Aorta (tissue), 5 donors: ENCODE measurements at regions not wholly inside any gene's neighbourhood (a gene's known extent, or its start where the extent isn't known, plus 50 kb on each side); places are given as distances from the start of the nearest gene placed in this dataset.

Source experiments
- ATAC-seq: fragments of 200-7000 bp; cut with Tn5 transposase; one replicate; pipeline ENCODE4 v1.9.1; 2022; ENCODE audit warnings: moderate library complexity; ENCODE audit not compliant: low FRiP score
- DNase-seq, 2 donors: peaks; one replicate each; pipeline ENCODE4 v3.0.0-alpha.2; 2020
- H3K27ac ChIP-seq, 2 donors: one replicate each; pipeline ENCODE4 v1.5.1; 2013; ENCODE audit warnings: low read length in 2 of 2, mild to moderate bottlenecking in 2 of 2, moderate library complexity in 2 of 2, control low read depth in 1 of 2, inconsistent platforms in 1 of 2, low read depth in 1 of 2
- H3K27me3 ChIP-seq, 2 donors: one replicate each; pipeline ENCODE4 v1.6.1; 2013; ENCODE audit warnings: control low read depth in 1 of 2, low read length in 1 of 2, mild to moderate bottlenecking in 1 of 2, moderate library complexity in 1 of 2; ENCODE audit not compliant: insufficient read depth in 2 of 2, control insufficient read depth in 1 of 2
- H3K36me3 ChIP-seq, 2 donors: one replicate each; pipeline ENCODE4 v1.6.1; 2013; ENCODE audit warnings: control low read depth in 1 of 2, low read length in 1 of 2, mild to moderate bottlenecking in 1 of 2; ENCODE audit not compliant: insufficient read depth in 2 of 2, control insufficient read depth in 1 of 2
- H3K4me1 ChIP-seq, 2 donors: one replicate each; pipeline ENCODE4 v1.6.1; 2013; ENCODE audit warnings: low read length in 2 of 2, control low read depth in 1 of 2, mild to moderate bottlenecking in 1 of 2, moderate library complexity in 1 of 2; ENCODE audit not compliant: insufficient read depth in 2 of 2, control insufficient read depth in 1 of 2
- H3K4me3 ChIP-seq, 2 donors: one replicate each; pipeline ENCODE4 v1.5.1; 2013; ENCODE audit warnings: low read length in 2 of 2, control low read depth in 1 of 2, mild to moderate bottlenecking in 1 of 2
- H3K9me3 ChIP-seq: one replicate; pipeline ENCODE4 v1.6.1; 2013; ENCODE audit warnings: mild to moderate bottlenecking, low read length; ENCODE audit not compliant: control insufficient read depth
- WGBS, 2 donors: extraction: QIAGEN DNeasy Blood & Tissue Kit; methylation state at CpG; one replicate each; pipeline ENCODE4 v1.1.7; 2013; 5-methylcytosine and 5-hydroxymethylcytosine counted together
- intact Hi-C, 2 donors: fragments of 100-400 bp; cut with DNase I; formaldehyde crosslinking; loops; one replicate each; pipeline versions ENCODE4 v1.14.2 to v1.15.0; 2022
- donor health status: healthy with polysubstance abuse.
- donor health status: Bipolar disorder and iron deficiency.
- donor health status: DM: no; HTN: no; CAD: no.
- donor health status: DM: no; HTN: no; CAD: no.
- donor health status: DM: yes; HTN: yes; CAD: no.

- Histone ChIP-seq H3K27me3 (no peaks in the 10 kb centered on the region), H3K36me3 (no peaks in the 10 kb centered on the region), H3K27ac (no peak overlapping the region), H3K4me1 (no peaks in the 10 kb centered on the region), H3K4me3 (no peak overlapping the region), H3K9me3 (no peaks in the 10 kb centered on the region)
- DNase-seq (no peak), ATAC-seq (no peak)
- intact Hi-C loops: no loop called here
Measured at GRCh38 chr12:33786532-33786931, 235.8 kb upstream of the ALG10 start.

DNA sequence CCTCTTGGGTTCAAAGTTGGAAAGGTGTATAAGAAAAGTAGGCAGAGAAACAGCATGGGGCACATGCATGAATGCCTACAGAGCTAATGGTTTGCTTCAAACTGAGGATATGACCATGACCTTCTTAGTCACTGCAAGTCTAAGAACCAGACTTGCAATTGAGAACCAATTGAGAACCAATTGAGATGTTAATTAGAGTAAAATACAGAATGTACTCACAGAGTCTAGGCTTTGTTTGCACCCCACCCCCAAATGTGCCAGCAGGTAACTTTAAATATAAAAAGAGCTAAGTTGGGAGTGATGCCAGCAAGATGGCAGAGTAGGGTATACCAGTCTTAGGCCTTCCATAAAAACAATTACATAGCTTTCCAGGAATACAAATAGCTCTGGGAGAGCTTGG lies 227.3 kb upstream of the ALG10 start:
- Histone ChIP-seq H3K9me3 (no peaks in the 10 kb centered on the region), H3K27me3 (no peaks in the 10 kb centered on the region), H3K27ac (no peak overlapping the region), H3K36me3 (no peaks in the 10 kb centered on the region), H3K4me3 (no peak overlapping the region), H3K4me1 (no peaks in the 10 kb centered on the region)
- ATAC-seq (peak; percentile 15), DNase-seq (no peak)
- intact Hi-C loops: no loop called here

DNA sequence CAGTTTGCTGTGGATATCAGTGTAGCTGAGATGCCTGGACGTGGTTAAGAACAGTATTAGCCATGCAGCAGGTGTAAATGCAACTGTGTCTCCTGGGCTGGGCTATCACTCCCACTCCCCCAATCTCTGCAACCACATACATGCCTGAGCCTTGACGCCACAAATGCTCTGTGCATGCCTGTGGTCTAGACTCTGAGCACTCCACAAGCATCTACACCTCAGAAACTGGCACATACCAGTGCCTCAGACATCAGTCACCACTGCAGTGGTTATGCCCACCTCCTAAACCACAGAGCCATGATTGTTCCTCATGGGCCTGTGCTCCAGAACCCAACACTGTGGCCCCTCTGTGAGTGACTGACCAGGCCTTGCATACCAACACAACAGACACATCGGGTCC lies 226.8 kb upstream of the ALG10 start:
- ATAC-seq (peak; percentile 29), DNase-seq (no peak)
- Histone ChIP-seq H3K9me3 (no peaks in the 10 kb centered on the region), H3K4me1 (no peaks in the 10 kb centered on the region), H3K4me3 (no peak overlapping the region), H3K27ac (no peak overlapping the region), H3K27me3 (no peaks in the 10 kb centered on the region), H3K36me3 (no peaks in the 10 kb centered on the region)
- intact Hi-C loops: no loop called here
- 55 to 59% methylated on average over 3 of the region's 3 CpGs for WGBS, 2 donors

- intact Hi-C loops: no loop called here
- ATAC-seq: no peak
Measured at GRCh38 chr12:33813536-33813935, 208.8 kb upstream of the ALG10 start.

GRCh38 chr12:33817713-33818112 lies 204.6 kb upstream of the ALG10 start:
- 69% methylated on average over 1 of the region's 1 CpG for WGBS, 2 donors
- no peak overlapping the region for H3K4me3 ChIP-seq
- H3K9me3 ChIP-seq: peaks cover 1% of the 10 kb centered on the region
- no peaks in the 10 kb centered on the region for H3K27me3 ChIP-seq
- H3K4me1 ChIP-seq: no peaks in the 10 kb centered on the region
- DNase-seq (peak in 1 of 2 donors; percentile 57), ATAC-seq (no peak)
- no peak overlapping the region for H3K27ac ChIP-seq
- H3K36me3 ChIP-seq: no peaks in the 10 kb centered on the region
- intact Hi-C loops: no loop called here

More at GRCh38 chr12:33813536-33813935, 208.8 kb upstream of the ALG10 start:
- Histone ChIP-seq H3K27ac (no peak overlapping the region), H3K9me3 (no peaks in the 10 kb centered on the region), H3K4me3 (no peak overlapping the region), H3K36me3 (no peaks in the 10 kb centered on the region), H3K4me1 (no peaks in the 10 kb centered on the region), H3K27me3 (no peaks in the 10 kb centered on the region)
- WGBS, 2 donors: 75 to 80% methylated on average over 2 of the region's 2 CpGs
- DNase-seq: no peak

GRCh38 chr12:33818313-33818712 lies 204.0 kb upstream of the ALG10 start:
- H3K9me3 ChIP-seq: peaks cover 1% of the 10 kb centered on the region
- no peak overlapping the region for H3K27ac ChIP-seq
- WGBS, 2 donors: 71 to 87% methylated on average over 5 of the region's 5 CpGs
- no peaks in the 10 kb centered on the region for H3K36me3 ChIP-seq
- ATAC-seq (peak; percentile 24), DNase-seq (no peak)
- no peaks in the 10 kb centered on the region for H3K4me1 ChIP-seq
- intact Hi-C loops: no loop called here
- H3K27me3 ChIP-seq: no peaks in the 10 kb centered on the region
- H3K4me3 ChIP-seq: no peak overlapping the region

DNA sequence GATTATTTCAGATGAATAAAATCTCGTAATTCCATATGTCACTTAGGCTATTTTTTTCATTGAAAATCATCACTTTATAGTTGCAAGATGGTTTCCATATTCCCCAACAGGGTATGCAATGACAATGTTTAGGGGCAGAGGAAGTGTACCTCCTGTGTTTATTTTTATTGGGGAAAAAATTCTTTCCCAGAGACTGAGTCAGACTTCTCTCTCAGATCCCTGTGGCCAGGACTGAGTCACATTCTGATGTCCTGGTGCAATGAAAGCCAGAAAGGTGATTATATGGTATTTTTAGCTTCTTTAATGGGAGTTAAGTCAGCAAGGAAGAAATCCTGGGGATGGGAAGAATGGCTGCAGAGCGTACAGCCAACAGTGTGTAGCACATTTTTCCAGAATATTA lies 196.9 kb upstream of the ALG10 start:
- no peaks in the 10 kb centered on the region for H3K27me3 ChIP-seq
- no peak for ATAC-seq
- H3K4me1 ChIP-seq: no peaks in the 10 kb centered on the region
- no peak for DNase-seq
- intact Hi-C loops: no loop called here
- H3K9me3 ChIP-seq: peaks cover 3% of the 10 kb centered on the region
- WGBS, 2 donors: 46 to 47% methylated on average over 2 of the region's 2 CpGs
- no peak overlapping the region for H3K27ac ChIP-seq
- H3K4me3 ChIP-seq: no peak overlapping the region
- H3K36me3 ChIP-seq: no peaks in the 10 kb centered on the region

DNA sequence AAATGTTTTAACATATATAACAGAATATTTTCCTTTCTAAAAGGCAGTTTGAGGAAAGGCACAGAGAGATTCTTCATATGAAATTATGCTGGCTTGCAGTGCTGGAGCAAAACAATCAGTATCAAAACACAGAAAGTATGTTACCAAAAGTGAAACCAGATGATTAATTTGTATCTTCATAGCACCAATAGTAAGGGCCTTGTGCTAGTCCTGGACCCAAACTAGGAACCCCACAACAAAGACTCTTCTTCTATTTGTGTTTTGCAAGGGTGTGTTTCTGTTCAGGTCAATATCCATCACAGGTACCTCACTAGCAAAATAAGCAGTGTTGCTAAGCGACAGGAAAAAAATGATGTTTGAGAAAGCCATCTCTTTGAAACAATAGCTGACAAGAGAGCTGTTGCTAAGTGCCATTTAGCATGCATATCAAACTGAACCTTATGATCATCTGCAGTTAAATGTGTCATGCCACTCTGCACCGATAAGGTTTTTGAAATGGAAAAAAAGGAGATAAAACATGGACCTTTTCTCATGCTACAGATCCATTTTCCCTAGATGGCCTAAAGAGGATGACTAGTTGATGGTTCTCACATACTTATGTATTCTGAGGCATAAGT lies 196.2 kb upstream of the ALG10 start:
- DNase-seq: no peak
- intact Hi-C loops: no loop called here
- Histone ChIP-seq H3K4me1 (no peaks in the 10 kb centered on the region), H3K4me3 (no peak overlapping the region), H3K36me3 (no peaks in the 10 kb centered on the region), H3K27ac (no peak overlapping the region), H3K27me3 (no peaks in the 10 kb centered on the region), H3K9me3 (peaks cover 3% of the 10 kb centered on the region)
- 61 to 89% methylated on average over 2 of the region's 2 CpGs for whole genome bisulfite sequencing, 2 donors
- no peak for ATAC-seq

GRCh38 chr12:33828326-33828725 lies 194.0 kb upstream of the ALG10 start:
- DNase-seq: no peak
- intact Hi-C loops: no loop called here
- Histone ChIP-seq H3K4me3 (no peak overlapping the region), H3K27ac (no peak overlapping the region), H3K9me3 (peaks cover 2% of the 10 kb centered on the region), H3K4me1 (no peaks in the 10 kb centered on the region), H3K36me3 (no peaks in the 10 kb centered on the region), H3K27me3 (no peaks in the 10 kb centered on the region)
- WGBS, 2 donors: 55 to 67% methylated on average over 1 of the region's 1 CpG
- no peak for ATAC-seq
